RWPE1 (cell line): ENCODE measurements at regions not wholly inside any gene's neighbourhood (a gene's known extent, or its start where the extent isn't known, plus 50 kb on each side); places are given as distances from the start of the nearest gene placed in this dataset.
"Not testable (repeated sequence)": the region's sequence is repeated elsewhere in the genome, so short reads cannot be mapped to it uniquely, and the experiment has no call there.

Source experiments
- CTCF ChIA-PET: fragments of 350-600 bp; sonication (Branson Sonifier 250); formaldehyde crosslinking; extraction: SDS; loops from one replicate; lab custom pipeline; 2021; lab: Yijun Ruan, JAX
- POLR2A ChIA-PET: fragments of 400-600 bp; formaldehyde crosslinking; extraction: SDS; loops from one replicate; lab custom pipeline; 2020; ENCODE audit warnings: antibody characterized with exemption; ENCODE audit not compliant: low non-redundant PET; lab: Yijun Ruan, JAX
- DNase-seq: peaks from one replicate; pipeline ENCODE4 v3.0.0; 2012; ENCODE audit warnings: low spot score
- H3K27ac ChIP-seq: fragments of 450-650 bp; 2 replicates; pipeline ENCODE4 v1.5.1; 2017
- TF ChIP-seq, protein P1 (sequence below): fragments of 450-650 bp; conservative IDR thresholded peaks from 2 replicates; pipeline ENCODE4 v1.5.1; 2017; ENCODE audit warnings: low read depth, mild to moderate bottlenecking

DNA sequence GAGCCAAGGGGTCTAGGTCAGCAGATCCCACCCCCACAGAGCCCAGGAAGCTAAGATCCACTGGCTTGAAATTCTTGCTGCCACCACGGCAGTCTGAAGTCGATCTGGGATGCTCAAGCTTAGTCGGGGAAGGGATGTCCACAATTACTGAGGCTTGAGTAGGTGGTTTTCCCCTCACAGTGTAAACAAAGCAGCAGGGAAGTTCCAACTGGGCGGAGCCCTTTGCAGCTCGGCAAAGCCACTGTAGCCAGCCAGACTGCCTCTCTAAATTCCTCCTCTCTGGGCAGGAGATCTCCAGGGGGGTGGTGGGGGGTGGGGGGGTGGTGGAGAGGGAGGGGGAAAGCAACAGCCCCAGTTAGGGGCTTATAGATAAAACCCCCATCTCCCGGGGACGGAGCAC lies 419.5 kb downstream of the NUP35 start:
- no peak overlapping the region for H3K27ac ChIP-seq
- CTCF ChIA-PET = no interaction called here
- POLR2A ChIA-PET = no interaction called here
- TF ChIP-seq, protein P1, sequence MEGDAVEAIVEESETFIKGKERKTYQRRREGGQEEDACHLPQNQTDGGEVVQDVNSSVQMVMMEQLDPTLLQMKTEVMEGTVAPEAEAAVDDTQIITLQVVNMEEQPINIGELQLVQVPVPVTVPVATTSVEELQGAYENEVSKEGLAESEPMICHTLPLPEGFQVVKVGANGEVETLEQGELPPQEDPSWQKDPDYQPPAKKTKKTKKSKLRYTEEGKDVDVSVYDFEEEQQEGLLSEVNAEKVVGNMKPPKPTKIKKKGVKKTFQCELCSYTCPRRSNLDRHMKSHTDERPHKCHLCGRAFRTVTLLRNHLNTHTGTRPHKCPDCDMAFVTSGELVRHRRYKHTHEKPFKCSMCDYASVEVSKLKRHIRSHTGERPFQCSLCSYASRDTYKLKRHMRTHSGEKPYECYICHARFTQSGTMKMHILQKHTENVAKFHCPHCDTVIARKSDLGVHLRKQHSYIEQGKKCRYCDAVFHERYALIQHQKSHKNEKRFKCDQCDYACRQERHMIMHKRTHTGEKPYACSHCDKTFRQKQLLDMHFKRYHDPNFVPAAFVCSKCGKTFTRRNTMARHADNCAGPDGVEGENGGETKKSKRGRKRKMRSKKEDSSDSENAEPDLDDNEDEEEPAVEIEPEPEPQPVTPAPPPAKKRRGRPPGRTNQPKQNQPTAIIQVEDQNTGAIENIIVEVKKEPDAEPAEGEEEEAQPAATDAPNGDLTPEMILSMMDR = no peak
- no peak for DNase-seq

DNA sequence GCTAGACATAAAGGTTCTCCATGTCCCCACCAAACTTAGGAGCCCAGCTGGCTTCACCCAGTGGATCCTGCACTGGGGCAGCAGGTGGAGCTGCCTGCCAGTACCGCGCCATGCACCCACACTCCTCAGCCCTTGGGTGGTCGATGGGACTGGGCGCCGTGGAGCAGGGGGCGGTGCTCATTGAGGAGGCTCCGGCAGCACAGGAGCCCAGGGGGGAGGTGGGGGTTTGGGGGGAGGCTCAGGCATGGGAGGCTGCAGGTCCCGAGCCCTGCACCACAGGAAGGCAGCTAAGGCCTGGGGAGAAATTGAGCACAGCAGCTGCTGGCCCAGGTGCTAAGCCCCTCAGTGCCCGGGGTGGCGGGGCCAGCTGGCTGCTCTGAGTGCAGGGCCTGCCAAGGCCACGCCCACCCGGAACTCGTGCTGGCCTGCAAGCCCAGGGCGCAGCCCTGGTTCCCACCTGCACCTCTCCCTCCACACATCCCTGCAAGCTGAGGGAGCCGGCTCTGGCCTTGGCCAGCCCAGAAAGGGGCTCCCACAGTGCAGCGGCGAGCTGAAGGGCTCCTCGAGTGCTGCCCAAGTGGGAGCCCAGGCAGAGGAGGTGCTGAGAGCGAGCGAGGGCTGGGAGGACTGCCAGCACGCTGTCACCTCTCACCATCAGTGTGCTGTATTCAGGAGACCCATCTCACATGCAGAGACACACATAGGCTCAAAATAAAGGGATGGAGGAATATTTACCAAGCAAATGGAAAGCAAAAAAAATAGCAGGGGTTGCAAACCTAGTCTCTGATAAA lies 422.5 kb downstream of the NUP35 start:
- POLR2A ChIA-PET, CTCF ChIA-PET, H3K27ac ChIP-seq, DNase-seq: not testable (repeated sequence)

DNA sequence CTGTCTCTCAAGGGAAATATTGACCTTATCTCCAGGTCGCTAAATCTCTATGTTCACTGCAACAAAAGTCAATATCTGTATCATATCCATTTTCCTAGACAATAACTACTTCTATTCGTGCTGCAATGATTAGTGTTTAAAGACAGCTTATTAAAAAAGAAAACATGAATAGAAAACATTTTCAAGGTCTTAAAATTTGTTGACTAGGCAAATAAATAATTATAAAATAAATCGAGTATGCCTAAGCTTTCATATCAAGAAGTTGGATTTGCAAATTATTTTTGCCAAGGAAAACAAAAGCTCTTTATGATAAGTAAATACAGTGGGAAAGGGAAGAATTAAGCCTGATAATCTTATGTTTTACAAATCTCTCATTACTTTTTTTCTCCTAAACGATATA lies 428.5 kb downstream of the NUP35 start:
- TF ChIP-seq, protein P1 = no peak
- CTCF ChIA-PET = no interaction called here
- POLR2A ChIA-PET = no interaction called here
- no peak for DNase-seq
- H3K27ac ChIP-seq = no peak overlapping the region

DNA sequence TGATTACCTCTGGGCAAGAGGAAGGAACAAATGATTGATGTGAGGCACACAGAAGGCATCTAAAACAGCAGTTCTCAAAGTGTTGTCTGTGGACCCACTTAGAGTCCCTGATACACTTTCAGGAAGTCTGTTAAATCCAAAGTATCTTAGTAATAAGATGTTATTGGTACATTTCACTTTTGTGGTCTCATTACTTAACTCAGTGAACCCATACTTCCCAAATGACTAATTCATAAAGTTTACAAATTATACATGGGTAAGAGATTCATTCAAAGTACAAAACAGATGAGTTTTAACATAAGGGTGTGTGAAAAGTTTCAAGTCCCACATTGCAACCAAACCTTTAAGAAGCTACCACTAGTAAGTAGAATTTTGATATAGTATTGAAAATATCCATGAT lies 440.5 kb downstream of the NUP35 start:
- CTCF ChIA-PET = no interaction called here
- TF ChIP-seq, protein P1 = no peak
- no peak overlapping the region for H3K27ac ChIP-seq
- POLR2A ChIA-PET = no interaction called here
- DNase-seq = no peak

DNA sequence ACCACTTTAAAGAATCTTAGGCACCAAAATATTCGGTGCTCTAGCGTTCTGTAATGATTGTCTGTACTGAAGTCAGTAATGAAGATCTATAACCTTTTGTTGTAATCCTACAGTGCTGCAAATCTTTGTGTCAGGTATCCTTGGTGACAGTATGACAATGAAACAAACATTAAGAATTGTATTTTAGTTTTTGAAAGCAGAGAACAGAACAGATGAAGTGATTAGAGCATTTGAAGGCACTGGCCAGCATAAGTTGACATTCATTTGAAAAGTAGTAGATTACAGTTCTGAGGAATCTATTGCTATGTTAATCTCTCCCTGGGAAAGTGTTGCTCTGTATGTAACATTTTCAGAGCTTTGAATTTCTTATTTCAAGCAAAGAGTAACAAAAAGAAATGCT lies 451.2 kb downstream of the NUP35 start:
- DNase-seq = no peak
- TF ChIP-seq, protein P1 = no peak
- POLR2A ChIA-PET = no interaction called here
- CTCF ChIA-PET = no interaction called here
- no peak overlapping the region for H3K27ac ChIP-seq

DNA sequence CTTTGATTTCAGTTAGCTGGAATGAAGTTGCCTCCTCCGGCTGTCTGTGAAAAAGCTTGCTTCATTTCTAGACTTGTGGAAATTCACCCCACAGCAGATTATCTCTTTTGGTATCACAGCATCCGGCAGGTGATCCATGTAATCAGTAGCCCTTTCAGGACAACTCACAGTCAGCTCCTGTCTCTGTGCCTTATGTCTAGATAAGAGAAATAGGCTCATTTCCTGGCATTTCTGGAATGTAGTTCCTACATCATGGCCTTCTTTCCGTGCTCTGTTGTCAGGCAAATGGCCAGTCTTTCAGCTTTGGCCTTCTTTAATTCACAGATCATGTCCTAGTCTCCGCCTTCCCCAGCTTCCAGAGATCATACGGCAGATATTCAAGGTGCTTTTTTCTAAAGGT lies 455.4 kb downstream of the NUP35 start:
- CTCF ChIA-PET = no interaction called here
- H3K27ac ChIP-seq = no peak overlapping the region
- TF ChIP-seq, protein P1 = no peak
- no peak for DNase-seq
- POLR2A ChIA-PET = no interaction called here

DNA sequence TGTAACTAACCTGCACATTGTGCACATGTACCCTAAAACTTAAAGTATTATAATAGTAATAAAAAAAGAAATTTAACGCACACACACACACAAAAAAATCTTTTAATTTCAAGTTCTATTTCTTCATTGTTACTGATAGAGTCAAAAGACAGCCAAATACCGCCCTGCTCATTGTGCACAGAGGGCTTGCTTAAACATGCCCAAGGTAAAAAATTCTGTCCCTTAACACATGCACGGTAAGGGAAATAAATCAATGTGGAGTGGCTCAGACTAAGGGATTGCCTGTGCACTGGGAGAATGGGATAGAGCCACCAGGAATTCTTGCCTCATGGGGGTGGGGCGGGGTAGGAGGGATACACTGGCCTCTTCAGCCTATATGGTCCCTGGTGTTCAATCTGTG lies 468.0 kb downstream of the NUP35 start:
- POLR2A ChIA-PET = no interaction called here

More for the DNA sequence above, 468.0 kb downstream of the NUP35 start:
- TF ChIP-seq, protein P1 = no peak
- no peak overlapping the region for H3K27ac ChIP-seq
- CTCF ChIA-PET = no interaction called here
- no peak for DNase-seq
